BJ (cell line): ENCODE measurements at regions not wholly inside any gene's neighbourhood (a gene's known extent, or its start where the extent isn't known, plus 50 kb on each side); places are given as distances from the start of the nearest gene placed in this dataset.

Experiments used
- CTCF ChIA-PET: fragments of 350-600 bp; formaldehyde crosslinking; extraction: SDS; loops from one replicate; lab custom pipeline; 2021; ENCODE audit warnings: antibody characterized with exemption, inconsistent platforms; lab: Yijun Ruan, JAX
- POLR2A ChIA-PET: fragments of 300-600 bp; sonication (Branson Sonifier 250); formaldehyde crosslinking; extraction: SDS; loops from one replicate; lab custom pipeline; 2021; ENCODE audit warnings: antibody characterized with exemption; lab: Charles Lee
- DNase-seq: peaks from one replicate; pipeline ENCODE4 v3.0.0-alpha.2; 2011; ENCODE audit warnings: low read depth
- H3K27me3 ChIP-seq: 2 replicates; pipeline ENCODE4 v1.6.0; 2011; ENCODE audit warnings: low read length; ENCODE audit not compliant: control insufficient read depth, insufficient read depth
- H3K36me3 ChIP-seq: 2 replicates; pipeline ENCODE4 v1.5.1; 2011; ENCODE audit warnings: low read length; ENCODE audit not compliant: control insufficient read depth, insufficient read depth
- H3K4me3 ChIP-seq: 2 replicates; pipeline ENCODE4 v1.5.1; 2011; ENCODE audit warnings: low read depth, mild to moderate bottlenecking, control low read depth, low read length
- TF ChIP-seq, protein P1 (sequence below): IDR thresholded peaks from 2 replicates; pipeline ENCODE4 v1.5.1; 2011; ENCODE audit warnings: low read depth, mild to moderate bottlenecking, control low read depth, inconsistent platforms, low read length, moderate library complexity; ENCODE audit not compliant: insufficient read depth

DNA sequence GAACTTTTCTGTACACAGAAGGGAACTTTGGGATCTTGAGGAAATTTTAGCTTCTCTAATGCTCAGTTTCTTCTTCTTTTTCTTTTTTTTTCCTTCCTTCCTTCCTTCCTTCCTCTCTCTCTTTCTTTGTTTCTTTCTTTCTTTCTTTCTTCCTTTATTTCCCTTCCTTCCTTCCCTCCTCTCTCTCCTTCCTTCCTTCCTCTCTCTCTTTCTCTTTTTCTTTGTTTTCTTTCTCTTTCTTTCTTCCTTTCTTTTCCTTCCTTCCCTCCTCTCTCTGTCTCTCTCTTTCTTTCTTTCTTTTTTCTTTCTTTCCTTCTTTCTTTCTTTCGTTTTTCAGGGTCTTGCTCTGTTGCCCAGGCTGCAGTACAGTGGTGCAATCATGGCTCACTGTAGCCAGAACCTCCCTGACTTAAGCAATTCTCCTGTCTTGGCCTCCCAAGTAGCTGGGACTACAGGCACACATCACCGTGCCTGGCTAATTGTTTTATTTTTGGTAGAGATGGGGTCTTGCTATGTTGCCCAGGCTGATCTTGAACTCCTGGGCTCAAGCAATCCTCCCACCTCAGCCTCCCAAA is 58.6 kb upstream of the SDK1 start:
- POLR2A ChIA-PET = no interaction called here
- Histone ChIP-seq H3K27me3 (no peaks in the 10 kb centered on the region), H3K36me3 (no peaks in the 10 kb centered on the region), H3K4me3 (no peak overlapping the region)
- CTCF ChIA-PET = no interaction called here
- TF ChIP-seq, protein P1, sequence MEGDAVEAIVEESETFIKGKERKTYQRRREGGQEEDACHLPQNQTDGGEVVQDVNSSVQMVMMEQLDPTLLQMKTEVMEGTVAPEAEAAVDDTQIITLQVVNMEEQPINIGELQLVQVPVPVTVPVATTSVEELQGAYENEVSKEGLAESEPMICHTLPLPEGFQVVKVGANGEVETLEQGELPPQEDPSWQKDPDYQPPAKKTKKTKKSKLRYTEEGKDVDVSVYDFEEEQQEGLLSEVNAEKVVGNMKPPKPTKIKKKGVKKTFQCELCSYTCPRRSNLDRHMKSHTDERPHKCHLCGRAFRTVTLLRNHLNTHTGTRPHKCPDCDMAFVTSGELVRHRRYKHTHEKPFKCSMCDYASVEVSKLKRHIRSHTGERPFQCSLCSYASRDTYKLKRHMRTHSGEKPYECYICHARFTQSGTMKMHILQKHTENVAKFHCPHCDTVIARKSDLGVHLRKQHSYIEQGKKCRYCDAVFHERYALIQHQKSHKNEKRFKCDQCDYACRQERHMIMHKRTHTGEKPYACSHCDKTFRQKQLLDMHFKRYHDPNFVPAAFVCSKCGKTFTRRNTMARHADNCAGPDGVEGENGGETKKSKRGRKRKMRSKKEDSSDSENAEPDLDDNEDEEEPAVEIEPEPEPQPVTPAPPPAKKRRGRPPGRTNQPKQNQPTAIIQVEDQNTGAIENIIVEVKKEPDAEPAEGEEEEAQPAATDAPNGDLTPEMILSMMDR = no peak
- DNase-seq = no peak

DNA sequence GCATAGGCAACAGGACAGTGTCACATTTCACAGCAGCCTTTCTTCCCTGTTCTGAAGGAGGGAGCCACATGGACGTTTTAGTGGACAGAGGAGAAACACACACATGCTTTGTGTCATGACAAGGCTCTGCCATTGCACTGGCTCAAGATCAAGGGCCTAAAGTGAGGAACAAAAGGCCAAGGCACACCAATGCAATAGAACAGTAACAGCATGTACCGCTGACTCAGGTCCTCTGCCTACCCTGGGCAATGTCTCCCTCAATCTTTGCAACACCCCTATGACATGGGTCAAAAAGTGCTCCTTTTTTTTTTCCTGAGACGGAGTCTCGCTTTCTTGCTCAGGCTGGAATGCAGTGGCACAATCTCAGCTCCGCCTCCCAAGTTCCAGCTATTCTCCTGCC is 57.8 kb upstream of the SDK1 start:
- no peaks in the 10 kb centered on the region for H3K27me3 ChIP-seq
- no peak overlapping the region for H3K4me3 ChIP-seq
- POLR2A ChIA-PET = no interaction called here
- no peaks in the 10 kb centered on the region for H3K36me3 ChIP-seq
- TF ChIP-seq, protein P1 = no peak
- CTCF ChIA-PET = no interaction called here
- DNase-seq = no peak

DNA sequence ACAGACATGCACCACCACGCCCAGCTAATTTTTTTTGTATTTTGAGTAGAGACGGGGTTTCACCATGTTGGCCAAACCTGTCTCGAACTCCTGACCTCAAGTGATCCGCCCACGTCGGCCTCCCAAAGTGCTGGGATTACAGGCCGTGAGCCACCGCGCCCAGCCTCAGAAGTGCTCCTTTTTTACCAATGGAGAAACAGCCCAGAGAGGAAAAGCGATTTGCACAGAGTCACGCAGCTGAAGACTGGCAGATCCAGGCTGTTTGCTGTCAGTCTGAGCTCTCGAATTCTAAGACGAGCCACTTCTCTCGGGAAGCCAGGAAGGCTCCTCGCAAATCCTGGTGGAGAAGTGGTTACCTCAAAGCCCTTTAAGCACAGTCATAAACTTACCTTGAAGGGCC is 57.4 kb upstream of the SDK1 start:
- CTCF ChIA-PET = no interaction called here
- H3K27me3 ChIP-seq = no peaks in the 10 kb centered on the region
- POLR2A ChIA-PET = no interaction called here
- TF ChIP-seq, protein P1 = no peak
- H3K4me3 ChIP-seq = no peak overlapping the region
- H3K36me3 ChIP-seq = no peaks in the 10 kb centered on the region
- DNase-seq = no peak

DNA sequence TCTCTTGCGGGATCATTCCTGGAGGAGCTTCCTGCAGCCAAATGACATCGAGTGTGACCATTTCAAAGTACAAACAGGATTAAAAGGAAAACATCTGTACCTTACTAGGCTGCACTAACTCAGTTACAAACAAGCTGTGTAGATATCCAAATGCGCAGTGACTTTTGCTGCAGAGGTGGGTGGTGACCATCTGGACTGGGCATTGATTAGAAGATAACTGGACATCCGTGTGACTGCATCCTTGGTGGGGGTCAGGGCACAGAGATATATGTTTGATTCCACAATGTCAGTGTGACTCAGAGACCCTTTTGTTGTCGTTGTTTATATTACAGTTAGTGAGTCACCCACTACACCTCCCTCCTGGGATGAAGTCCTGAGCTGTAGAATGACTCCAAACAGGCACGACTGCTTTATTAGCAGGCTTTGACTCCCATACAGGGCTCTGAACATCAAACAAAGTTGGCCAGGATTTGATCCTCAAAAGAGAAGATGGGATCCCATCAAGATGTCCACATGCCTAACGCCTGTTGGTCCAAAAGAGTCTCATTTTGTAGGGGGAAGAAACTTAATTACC is 56.7 kb upstream of the SDK1 start:
- CTCF ChIA-PET = no interaction called here
- H3K4me3 ChIP-seq = no peak overlapping the region
- POLR2A ChIA-PET = no interaction called here
- DNase-seq = no peak
- TF ChIP-seq, protein P1 = no peak
- no peaks in the 10 kb centered on the region for H3K27me3 ChIP-seq
- no peaks in the 10 kb centered on the region for H3K36me3 ChIP-seq

DNA sequence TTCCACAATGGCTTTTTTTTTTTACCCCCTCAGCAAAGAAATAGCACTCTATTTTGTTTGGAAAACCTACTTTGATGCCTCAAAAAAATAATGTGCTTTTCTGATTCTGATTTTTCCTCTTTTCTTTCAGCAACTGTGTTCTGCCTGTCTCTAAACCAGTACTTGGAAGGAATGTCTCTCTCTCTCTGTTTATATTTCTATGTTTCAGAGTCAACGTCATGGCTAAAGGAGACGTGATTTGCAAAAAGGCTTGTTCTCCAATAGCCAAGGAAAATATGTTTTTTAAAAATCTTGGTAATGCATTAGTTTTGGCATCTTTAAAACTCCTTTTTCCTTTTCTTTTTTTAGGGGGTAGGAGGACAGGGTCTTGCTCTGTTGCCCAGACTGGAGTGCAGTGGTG is 56.0 kb upstream of the SDK1 start:
- H3K4me3 ChIP-seq = no peak overlapping the region
- no peaks in the 10 kb centered on the region for H3K27me3 ChIP-seq
- CTCF ChIA-PET = no interaction called here
- POLR2A ChIA-PET = no interaction called here
- TF ChIP-seq, protein P1 = no peak
- no peaks in the 10 kb centered on the region for H3K36me3 ChIP-seq
- no peak for DNase-seq
